SK-MEL-5 (cell line): ENCODE measurements at regions not wholly inside any gene's neighbourhood (a gene's known extent, or its start where the extent isn't known, plus 50 kb on each side); places are given as distances from the start of the nearest gene placed in this dataset.

Experiments
- DNase-seq: peaks from one replicate; pipeline ENCODE4 v3.0.0-alpha.2; 2016; ENCODE audit warnings: low read depth, low spot score
- in situ Hi-C: cut with HindIII; loops from 2 replicates; pipeline ENCODE4 v1.10.0; 2016; ENCODE audit warnings: low sequenced_read_pairs, high pct_unique_total_duplicates, low pct_unique_long_range_greater_than_20kb

DNA sequence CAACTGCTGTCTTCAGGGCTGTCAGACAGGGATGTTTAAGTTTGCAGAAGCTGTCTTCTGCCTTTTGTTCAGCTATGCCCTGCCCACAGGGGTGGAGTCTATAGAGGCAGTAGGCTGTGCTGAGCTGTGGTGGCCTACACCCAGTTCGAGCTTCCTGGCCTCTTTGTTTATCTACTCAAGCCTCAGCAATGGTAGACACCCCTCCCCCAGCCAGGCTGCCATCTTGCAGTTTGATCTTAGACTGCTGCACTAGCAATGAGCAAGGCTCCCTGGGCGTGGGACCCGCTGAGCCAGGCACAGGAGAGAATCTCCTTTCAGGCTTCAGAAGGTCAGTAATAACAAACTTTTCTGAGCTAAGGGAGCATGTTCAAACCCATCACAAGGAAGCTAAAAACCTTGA is 545.3 kb downstream of the TLE4 start:
- in situ Hi-C loops = no loop called here
- no peak for DNase-seq

DNA sequence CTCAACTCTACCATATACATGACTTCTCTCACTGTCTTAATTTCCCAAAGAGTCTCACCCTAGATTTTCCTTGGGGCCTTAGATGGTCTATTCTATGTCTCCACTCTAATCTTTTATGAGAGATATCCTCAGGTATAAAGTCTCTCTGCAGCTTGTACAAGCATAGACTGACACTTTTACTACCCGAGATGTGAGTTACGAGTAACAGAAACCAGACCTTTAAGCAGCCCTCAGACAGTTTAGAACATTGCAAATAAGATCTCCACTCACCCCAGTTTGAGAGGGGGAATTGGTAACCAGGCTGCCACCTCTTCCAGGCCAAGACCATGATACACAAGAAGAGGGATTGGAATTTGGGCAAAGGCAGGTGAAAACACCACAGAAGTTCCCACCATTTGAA is 542.5 kb downstream of the TLE4 start:
- DNase-seq = no peak
- in situ Hi-C loops = no loop called here

DNA sequence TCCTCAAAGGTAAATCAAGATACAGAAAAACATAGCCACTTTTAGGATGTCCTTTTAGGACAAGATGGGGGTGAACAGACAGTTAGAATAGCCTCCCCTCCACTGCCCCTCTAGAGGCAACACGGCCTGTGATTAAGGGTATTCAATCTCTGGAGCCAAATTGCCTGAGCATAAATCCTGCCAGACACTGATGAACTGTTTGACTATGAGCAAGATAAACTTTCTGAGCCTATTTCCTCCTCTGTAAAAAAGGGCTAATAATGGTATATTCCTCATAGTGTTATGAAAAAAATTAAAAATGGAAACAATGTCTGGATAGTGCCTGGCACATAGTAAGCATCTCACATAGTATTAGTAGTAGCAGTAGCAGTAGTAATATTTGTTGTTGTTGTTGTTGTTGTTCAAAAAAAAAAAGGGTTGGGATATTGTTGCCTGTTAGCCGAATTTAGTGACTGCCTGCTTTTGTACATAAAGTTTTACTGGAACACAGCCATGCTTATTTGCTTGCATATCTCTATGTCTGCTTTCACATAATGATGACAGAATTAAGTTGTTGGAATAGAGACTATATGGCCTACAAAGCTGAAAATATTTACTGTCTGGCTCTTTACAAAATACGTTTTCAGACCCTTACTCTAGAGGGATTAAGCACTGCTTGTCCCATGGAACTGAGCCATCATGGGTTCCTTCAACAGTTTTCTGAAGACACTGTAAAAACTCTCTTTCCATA is 536.3 kb downstream of the TLE4 start:
- DNase-seq = no peak
- in situ Hi-C loops = no loop called here

DNA sequence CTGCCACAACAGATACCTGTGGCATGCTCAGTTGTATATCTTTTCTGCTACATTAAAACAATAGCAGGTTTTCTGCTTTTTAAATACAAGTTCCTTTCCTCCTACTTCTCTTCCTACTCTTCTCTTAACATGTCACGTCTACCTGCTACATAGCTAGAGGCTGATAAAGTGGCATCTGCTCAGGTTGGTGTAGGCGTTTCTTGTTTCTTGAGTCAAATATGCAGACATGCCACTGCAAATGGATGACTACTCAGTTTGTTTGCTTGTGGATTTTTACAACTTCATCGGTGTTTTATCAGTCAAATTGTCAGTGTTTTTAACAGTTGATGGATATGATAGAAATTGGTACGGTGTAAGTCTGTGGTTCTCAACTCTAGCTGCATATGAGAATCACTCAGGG is 525.7 kb downstream of the TLE4 start:
- no peak for DNase-seq
- in situ Hi-C loops = no loop called here

DNA sequence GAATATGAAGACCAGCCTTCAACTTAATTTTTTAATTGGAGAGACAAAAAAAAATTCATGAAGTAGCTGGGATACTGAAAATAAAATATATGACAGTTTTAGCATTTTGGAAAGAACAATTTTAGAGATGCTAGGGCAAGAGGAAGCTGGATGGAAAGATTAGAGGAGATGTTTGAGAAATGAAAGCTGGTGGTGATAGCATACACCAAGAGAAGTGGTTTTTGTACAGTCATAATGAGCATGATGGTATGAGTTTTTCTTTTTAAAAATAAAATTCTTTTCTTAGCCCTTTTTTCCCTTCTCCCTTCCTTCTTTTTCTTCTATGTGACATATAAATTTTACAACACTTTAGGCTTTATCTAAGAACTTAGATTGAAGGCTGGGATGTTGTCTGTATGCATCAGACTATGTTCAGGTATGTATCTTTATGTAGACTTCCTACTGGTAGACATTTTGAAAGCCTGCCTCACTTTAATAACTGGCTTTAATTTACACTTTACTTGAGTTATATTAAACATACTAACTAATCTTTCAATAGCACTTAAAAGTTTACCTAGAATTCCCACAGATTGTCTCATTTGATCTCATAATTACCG is 522.5 kb downstream of the TLE4 start:
- DNase-seq = no peak
- in situ Hi-C loops = no loop called here

DNA sequence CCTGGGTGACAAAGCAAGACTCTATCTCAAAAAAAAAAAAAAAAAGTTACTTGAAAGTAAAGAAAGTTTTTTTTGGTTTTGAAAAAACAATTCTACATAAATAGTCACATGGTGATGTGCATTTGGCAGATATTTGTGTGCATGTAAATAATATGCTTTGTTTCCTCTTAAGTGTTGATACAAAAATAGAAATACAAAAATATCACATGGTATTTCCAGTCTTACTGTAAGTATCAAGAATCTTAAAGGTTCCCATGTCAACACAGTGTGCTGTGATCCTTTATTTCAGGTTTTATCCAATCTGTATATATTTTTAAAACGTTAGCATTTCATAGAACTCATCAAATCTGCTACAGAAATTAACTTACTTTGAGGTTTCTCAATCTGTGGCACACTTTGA is 521.9 kb downstream of the TLE4 start:
- in situ Hi-C loops = no loop called here
- DNase-seq = no peak

DNA sequence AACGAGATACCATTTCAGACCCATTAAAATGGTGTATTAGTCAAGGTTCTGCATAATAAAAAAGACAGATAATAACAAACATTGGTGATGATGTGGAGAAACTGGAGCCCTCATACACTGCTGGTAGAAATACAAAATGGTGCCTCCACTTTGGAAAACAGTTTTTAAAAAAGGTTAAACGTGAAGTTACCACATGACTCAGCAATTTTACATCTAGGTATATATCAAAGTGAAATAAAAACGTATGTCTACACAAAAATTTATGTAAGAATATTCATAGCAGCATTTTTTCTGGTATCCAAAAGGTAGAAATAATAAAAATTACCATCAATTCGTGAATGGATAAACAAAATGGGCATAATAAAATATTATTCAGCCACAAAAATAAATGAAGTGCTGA is 519.8 kb downstream of the TLE4 start:
- in situ Hi-C loops = no loop called here
- no peak for DNase-seq

DNA sequence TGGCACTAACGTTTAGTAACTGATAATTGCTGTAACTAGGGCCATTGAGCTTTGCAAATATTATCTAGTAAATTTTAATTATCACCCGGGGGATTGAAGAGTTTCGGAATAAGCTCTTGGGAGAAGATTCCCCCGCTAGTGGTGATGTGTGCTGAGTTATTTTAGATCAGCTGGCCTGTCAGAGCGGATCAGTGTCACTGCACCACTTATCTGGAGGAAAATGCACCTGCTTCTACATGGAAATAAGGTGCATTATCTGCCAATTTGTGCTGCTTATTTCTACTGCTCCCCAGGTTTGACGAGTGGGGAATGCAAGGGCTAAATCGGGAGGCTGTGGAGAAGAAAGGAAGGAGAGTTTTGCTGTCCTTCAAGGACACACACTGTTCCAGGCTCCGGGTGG is 518.6 kb downstream of the TLE4 start:
- in situ Hi-C loops = no loop called here

DNA sequence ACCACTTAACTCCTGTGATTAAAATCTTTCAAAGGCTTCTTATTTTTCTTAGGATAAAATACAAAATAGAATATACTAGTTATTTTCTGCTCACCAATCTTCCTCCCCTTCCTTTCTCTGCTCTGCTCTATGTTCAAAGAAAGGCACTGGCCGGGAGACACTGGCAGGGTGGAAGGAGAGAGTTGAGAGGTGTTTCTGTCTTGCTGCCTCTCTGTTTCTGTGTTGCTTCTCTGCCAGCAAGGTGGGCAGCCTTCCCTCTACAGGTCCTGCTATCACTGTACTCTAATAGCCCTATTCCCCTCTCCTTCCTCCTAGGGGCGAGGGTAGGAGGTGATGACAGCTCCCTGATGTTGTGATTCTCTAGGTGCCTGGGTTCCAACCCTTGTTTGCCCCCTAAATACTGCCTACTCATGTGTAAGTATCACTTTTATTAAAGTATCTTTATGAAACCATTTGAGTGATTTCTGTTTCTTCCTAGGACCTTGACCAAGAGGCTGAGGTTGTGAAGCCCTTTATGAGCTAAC is 515.1 kb downstream of the TLE4 start:
- in situ Hi-C loops = no loop called here
- DNase-seq = no peak

More for the DNA sequence above, 518.6 kb downstream of the TLE4 start:
- DNase-seq = no peak

DNA sequence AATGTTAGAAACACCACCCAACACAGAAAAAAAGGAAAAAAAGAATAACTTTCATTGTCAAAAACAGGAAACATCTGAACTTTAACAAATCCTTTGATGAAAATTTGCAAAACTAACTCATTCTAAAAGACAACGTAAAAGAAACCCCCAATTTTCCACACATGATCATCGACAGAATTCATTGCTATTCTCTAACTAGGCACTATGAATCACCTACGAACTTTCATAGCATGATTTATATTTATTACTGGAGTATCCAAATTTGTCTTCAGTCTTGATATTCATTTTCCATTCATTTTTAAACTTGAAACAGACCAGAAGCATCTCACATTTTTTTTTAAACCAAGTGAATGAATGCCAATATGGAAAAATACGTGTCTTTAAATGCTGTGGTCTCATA is 514.6 kb downstream of the TLE4 start:
- DNase-seq = no peak
- in situ Hi-C loops = no loop called here

DNA sequence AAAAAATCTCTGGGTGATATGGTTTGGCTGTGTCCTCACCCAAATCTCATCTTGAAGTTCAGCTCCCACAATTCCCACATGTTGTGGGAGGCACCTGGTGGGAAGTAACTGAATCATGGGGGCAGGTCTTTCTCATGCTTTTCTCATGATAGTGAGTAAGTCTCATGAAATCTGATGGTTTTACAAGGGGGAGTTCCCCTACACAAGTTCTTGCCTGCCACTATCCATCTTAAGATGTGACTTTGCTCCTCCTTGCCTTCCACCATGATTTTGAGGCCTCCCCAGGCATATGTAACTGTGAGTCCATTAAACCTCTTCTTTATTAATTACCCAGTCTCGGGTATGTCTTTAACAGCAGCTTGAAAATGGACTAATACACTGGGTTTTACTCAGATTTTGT is 513.9 kb downstream of the TLE4 start:
- no peak for DNase-seq

DNA sequence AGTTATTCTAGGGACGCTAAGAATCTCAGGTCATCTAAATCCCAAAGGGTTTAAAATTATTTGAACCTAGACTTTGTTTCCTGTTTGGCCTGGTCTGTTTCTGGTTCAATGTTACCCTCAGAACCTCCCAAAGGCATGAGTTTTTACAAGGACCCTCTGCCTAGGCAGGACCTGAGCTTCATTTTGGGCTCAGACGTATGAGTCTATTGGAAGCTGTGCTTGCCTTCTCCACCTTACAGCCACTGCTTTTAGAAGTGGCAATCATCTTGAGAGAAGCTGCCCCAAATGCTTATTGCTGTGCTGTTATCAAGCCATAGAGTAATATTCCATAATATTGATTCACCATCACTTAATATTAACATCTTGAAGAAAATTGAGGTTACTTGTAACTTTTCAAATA is 510.4 kb downstream of the TLE4 start:
- DNase-seq = no peak
- in situ Hi-C loops = no loop called here

More for the DNA sequence above, 513.9 kb downstream of the TLE4 start:
- in situ Hi-C loops = no loop called here

DNA sequence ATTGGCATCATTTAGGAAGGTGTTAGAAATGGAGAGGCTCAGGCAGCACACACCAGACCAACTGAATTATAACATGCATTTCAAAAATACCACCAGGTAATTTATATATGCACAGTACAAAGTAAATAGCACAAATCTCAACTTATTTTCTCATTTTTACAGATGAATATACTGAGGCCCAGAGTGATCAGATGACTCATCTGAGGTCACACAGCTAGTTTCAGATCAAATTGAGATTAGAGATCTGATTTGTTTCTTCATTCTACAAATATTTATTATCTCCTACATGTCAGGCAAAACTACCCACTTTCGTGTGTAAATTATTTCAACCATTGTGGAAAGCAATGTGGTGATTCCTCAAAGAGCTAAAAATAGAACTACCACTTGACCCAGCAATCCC is 507.1 kb downstream of the TLE4 start:
- DNase-seq = no peak

DNA sequence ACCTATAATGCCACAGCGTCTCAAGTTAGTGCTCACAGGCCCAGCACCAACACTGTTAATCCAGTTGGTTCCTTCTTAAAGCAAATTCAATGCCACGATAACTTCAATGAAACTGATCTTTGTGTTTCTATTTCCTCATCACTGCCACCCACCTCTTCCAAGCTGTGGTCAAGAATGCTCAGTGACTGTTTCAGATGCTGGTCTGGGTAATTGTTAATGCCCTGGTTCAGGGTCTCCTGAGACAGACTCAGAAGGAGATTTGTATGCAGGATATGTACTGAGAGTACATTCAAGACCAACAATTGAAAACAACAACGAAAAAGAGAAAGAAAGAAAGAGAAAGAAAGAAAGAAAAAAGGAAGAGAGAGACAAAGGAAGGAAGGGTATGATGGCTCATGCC is 505.3 kb downstream of the TLE4 start:
- in situ Hi-C loops = no loop called here
- no peak for DNase-seq

More for the DNA sequence above, 507.1 kb downstream of the TLE4 start:
- in situ Hi-C loops = no loop called here

DNA sequence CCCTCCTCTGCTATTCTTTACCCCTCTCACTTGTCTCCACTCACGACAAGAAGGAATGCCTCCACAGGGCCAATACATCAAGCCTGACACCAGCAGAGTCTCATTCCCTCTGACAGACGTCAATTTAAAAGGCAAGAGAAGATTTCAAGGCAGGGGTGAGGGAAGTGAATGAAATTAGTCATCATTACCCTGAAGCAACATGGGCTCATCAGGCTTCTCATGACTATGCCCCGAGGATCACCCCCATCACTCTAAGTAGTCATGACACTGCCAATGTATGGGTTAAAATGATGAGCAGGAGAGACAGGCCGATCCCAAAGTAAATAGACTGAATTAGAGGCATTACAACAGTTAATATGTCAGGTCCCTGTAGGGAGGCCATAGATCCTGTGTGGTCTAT is 504.4 kb downstream of the TLE4 start:
- in situ Hi-C loops = no loop called here
- no peak for DNase-seq

DNA sequence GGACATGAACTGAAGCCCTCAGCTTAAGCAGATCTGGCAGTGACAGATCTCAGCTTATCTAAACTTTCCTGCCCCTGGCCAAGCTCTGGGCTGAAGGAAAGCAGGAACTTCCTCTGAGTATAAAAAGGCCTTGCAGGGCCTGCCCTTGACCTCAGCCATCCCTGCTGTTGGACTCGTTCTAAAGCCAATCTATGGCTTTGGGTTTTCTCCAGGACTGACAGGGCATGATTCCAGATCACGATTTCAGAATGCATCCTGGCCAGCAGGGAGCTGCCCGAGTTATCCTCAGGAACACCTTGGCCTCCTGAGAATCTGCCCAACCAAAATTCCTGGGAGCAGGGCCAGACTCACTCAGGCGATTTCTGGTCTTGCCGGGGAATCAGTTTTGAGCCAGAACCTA is 502.7 kb downstream of the TLE4 start:
- no peak for DNase-seq
- in situ Hi-C loops = no loop called here

DNA sequence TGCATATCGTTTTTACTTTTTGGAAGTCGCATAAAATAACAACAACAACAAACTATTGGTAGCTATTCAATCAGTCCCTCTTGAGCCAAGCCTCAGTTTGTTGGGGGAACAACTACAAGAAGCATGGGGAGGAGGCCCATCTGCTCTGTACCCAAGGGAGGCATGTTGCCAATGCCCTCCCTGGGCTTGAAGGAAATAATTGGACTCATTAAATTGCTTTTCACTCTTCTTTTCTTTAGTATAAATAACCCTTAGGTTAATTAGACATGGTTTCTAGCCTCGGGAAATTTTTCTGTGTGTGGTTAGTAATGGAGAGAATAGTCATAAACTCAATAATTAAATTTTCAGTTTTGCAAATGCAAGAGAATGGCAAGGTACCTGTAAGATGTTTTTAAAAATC is 500.7 kb downstream of the TLE4 start:
- no peak for DNase-seq
- in situ Hi-C loops = no loop called here

DNA sequence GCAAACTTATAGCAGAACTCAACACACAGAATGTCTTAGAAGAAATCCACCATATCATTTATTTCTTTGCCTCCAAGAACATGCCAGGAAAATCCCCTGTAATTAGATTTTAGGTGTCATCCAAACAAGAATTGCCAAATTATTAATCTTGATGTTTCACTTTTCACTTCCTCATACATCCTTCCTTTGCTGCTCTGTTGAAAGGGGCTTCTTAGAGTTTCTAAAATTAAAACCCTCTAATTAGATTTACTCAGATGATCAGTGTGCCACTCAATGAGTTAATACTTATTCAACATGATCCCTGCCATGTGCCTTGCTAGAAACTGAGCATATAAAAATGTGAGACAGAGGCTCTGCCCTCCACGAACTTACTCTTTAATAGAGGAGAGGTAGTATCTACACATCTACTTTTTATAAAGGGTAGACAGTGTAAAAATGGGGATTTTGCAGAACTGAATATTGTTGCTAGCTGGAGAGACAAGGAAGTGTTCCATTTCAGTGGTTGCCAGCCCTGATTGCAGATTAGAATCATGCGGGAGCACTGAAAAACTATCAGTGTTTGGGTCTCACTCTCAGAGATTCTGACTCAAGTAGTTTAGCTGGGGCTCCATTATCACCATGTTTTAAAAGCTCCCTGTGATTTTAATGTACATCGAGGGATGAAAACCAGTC is 498.4 kb downstream of the TLE4 start:
- in situ Hi-C loops = no loop called here
- no peak for DNase-seq

DNA sequence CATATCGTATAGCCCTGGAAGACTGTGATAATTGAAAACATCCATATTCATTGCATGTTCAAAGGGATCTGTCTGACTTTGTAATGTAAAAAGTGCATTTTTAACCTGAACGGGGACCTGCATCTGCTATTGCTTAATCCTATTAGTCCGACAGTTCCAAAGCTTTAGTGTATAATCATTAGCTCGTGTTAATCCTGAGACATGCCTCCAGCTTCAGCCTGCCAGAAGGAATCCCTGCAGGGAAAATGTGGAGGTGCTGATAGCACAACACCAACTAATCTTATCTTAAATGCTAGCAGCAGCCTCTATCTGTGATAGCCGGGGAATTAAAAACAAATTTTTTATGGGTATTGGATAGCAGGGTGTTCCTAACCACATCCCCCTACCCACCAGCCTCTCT is 495.2 kb downstream of the TLE4 start:
- in situ Hi-C loops = no loop called here
- DNase-seq = no peak
